Suprapubic skin (tissue), 4 donors: ENCODE measurements at regions not wholly inside any gene's neighbourhood (a gene's known extent, or its start where the extent isn't known, plus 50 kb on each side); places are given as distances from the start of the nearest gene placed in this dataset.

Experiments
- CTCF ChIP-seq, 2 donors: fragments of 200-600 bp in 1 of 2; fragments of 450-650 bp in 1 of 2; sonication (generic) in 1 of 2; IDR thresholded peaks; one replicate each; pipeline ENCODE4 v1.5.1; 2016 to 2019; ENCODE audit warnings: antibody characterized with exemption in 2 of 2, mild to moderate bottlenecking in 1 of 2, moderate library complexity in 1 of 2
- EP300 ChIP-seq: sonication (generic); formaldehyde crosslinking; IDR thresholded peaks from one replicate; pipeline ENCODE4 v1.6.1; 2017; ENCODE audit warnings: antibody characterized with exemption
- POLR2A ChIP-seq, 2 donors: fragments of 450-650 bp; IDR thresholded peaks; one replicate each; pipeline ENCODE4 v1.6.1; 2017; ENCODE audit warnings: antibody characterized with exemption in 2 of 2, mild to moderate bottlenecking in 2 of 2, moderate library complexity in 2 of 2
- POLR2AphosphoS5 ChIP-seq, 3 donors: sonication (generic); formaldehyde crosslinking; IDR thresholded peaks; one replicate each; pipeline ENCODE4 v1.6.1; 2017; ENCODE audit warnings: antibody characterized with exemption in 3 of 3

DNA sequence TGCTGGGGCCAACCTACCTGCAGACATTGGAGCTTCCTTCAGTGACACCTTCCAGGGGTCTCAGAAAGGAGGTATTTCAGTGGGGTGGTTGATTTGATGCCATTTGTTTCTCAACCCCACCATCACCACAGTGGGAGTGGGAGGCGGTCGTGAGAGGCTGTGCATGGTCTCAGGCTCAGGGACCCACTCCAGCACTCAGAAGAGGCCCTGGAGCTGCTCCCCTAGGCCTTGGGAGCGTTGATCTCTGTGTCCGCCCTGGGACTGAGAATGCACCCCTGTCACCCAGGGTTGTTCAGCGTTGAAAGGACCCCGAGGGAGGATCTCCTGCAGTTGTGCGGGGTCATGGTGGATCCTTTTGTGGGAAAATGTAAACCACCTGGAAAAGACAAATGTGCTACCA lies 410.6 kb downstream of the GLRX3 start:
- TF ChIP-seq CTCF (IDR thresholded peaks at IDR 0.05), result no peak
- TF ChIP-seq POLR2A (IDR thresholded peaks at IDR 0.05), result no peak
- no peak for TF ChIP-seq EP300
- TF ChIP-seq POLR2AphosphoS5 (IDR thresholded peaks at IDR 0.05), result no peak
